Esophagus squamous epithelium (tissue), 5 donors: ENCODE measurements at regions not wholly inside any gene's neighbourhood (a gene's known extent, or its start where the extent isn't known, plus 50 kb on each side); places are given as distances from the start of the nearest gene placed in this dataset.
"Not testable (repeated sequence)": the region's sequence is repeated elsewhere in the genome, so short reads cannot be mapped to it uniquely, and the experiment has no call there.

Experiments
- DNase-seq: peaks from one replicate; lab custom pipeline; 2025; lab: John Stamatoyannopoulos, UW
- H3K27ac ChIP-seq, 4 donors: fragments of 200-600 bp; sonication (generic); one replicate each; pipeline ENCODE4 v1.5.1; 2016 to 2019; ENCODE audit warnings: mild to moderate bottlenecking in 1 of 4
- H3K27me3 ChIP-seq, 4 donors: fragments of 200-600 bp; sonication (generic); 1 replicate in 3 of 4; 2 replicates in 1 of 4; pipeline versions ENCODE4 v1.5.1 to v1.6.0; 2017 to 2021; ENCODE audit warnings: antibody characterized with exemption in 1 of 4
- H3K36me3 ChIP-seq, 3 donors: fragments of 200-600 bp; sonication (generic); one replicate each; pipeline ENCODE4 v1.5.1; 2016 to 2019
- H3K4me1 ChIP-seq, 3 donors: fragments of 200-600 bp; sonication (generic); one replicate each; pipeline ENCODE4 v1.5.1; 2017 to 2019
- H3K4me3 ChIP-seq, 4 donors: fragments of 200-600 bp; sonication (generic); 1 replicate in 3 of 4; 2 replicates in 1 of 4; pipeline ENCODE4 v1.5.1; 2016 to 2019; ENCODE audit warnings: mild to moderate bottlenecking in 2 of 4, moderate library complexity in 1 of 4
- H3K9me3 ChIP-seq, 3 donors: fragments of 200-600 bp; sonication (generic); one replicate each; pipeline ENCODE4 v1.5.1; 2016 to 2019
- CTCF ChIP-seq, 6 experiments: fragments of 450-650 bp in 4 of 6; fragments of 200-600 bp in 2 of 6; sonication (generic) in 2 of 6; IDR thresholded peaks; one replicate each; pipeline ENCODE4 v1.5.1; 2016 to 2019; ENCODE audit warnings: antibody characterized with exemption in 6 of 6, mild to moderate bottlenecking in 4 of 6, moderate library complexity in 4 of 6
- POLR2A ChIP-seq, 4 donors: fragments of 450-650 bp; IDR thresholded peaks; one replicate each; pipeline ENCODE4 v1.6.1; 2017; ENCODE audit warnings: antibody characterized with exemption in 4 of 4, mild to moderate bottlenecking in 4 of 4, moderate library complexity in 3 of 4
- WGBS, 2 donors: methylation state at CpG; one replicate each; pipeline ENCODE4 v1.1.5; 2018; 5-methylcytosine and 5-hydroxymethylcytosine counted together
- intact Hi-C: fragments of 100-400 bp; cut with DNase I; formaldehyde crosslinking; loops from one replicate; pipeline ENCODE4 v1.15.0; 2022
- donor health status: DM: yes; HTN: yes; CAD: no.

- Histone ChIP-seq H3K27me3 (no peaks in the 10 kb centered on the region), H3K27ac (no peak overlapping the region), H3K36me3 (no peaks in the 10 kb centered on the region), H3K9me3 (no peaks in the 10 kb centered on the region), H3K4me1 (peaks cover 0 to 16% (median 12%) of the 10 kb centered on the region in 3 donors), H3K4me3 (no peak overlapping the region)
- intact Hi-C loops: no loop called here
- TF ChIP-seq CTCF (IDR thresholded peaks at IDR 0.05) (no peak), POLR2A (IDR thresholded peaks at IDR 0.05) (no peak)
- no peak for DNase-seq
- WGBS, 2 donors: 67 to 75% methylated on average over 1 of the region's 1 CpG
Measured at GRCh38 chr6:137711972-137712371, 155.1 kb upstream of the TNFAIP3 start.

GRCh38 chr6:137712587-137712986, 154.5 kb upstream of the TNFAIP3 start:
- Histone ChIP-seq H3K4me1 (peaks cover 0 to 10% (median 9%) of the 10 kb centered on the region in 3 donors), H3K27ac (no peak overlapping the region), H3K27me3 (no peaks in the 10 kb centered on the region), H3K4me3 (no peak overlapping the region), H3K36me3 (no peaks in the 10 kb centered on the region), H3K9me3 (no peaks in the 10 kb centered on the region)
- no peak for DNase-seq
- WGBS, 2 donors: 92 to 98% methylated on average over 5 of the region's 5 CpGs
- intact Hi-C loops: no loop called here
- no peak for TF ChIP-seq POLR2A (IDR thresholded peaks at IDR 0.05)
- no peak for TF ChIP-seq CTCF (IDR thresholded peaks at IDR 0.05)

DNA sequence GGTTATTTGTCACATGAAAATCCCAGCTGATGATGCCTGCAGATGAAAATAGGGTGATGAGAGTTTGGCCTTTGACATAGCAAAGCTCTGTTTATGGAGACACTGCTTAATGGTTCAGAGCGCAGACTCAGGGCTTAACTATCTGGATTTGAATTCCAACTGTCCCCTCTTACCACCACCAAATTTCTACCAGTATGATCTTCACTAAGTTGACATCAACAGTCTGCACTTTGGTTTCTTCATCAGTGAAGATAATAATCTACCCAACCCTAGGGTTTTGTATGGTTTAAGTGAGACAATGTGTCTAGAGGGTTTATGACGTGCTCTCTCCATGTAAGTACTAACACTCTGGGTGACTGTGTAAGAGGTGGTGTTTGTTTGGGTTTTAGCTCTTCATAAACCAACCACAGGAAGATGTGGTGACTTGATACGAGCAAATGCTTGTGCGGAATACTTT, 151.4 kb upstream of the TNFAIP3 start:
- no peaks in the 10 kb centered on the region for H3K36me3 ChIP-seq
- no peak for DNase-seq
- peaks cover 0 to 2% (median 0%) of the 10 kb centered on the region in 3 donors for H3K4me1 ChIP-seq
- peak overlapping the region in 1 of 4 donors; percentile 10 for H3K27ac ChIP-seq
- intact Hi-C loops: no loop called here
- TF ChIP-seq POLR2A (IDR thresholded peaks at IDR 0.05) (peak in 1 of 4 donors; percentile 23), CTCF (IDR thresholded peaks at IDR 0.05) (no peak)
- H3K9me3 ChIP-seq: no peaks in the 10 kb centered on the region
- H3K27me3 ChIP-seq: no peaks in the 10 kb centered on the region
- no peak overlapping the region for H3K4me3 ChIP-seq
- WGBS, 2 donors: 52 to 54% methylated on average over 4 of the region's 4 CpGs

DNA sequence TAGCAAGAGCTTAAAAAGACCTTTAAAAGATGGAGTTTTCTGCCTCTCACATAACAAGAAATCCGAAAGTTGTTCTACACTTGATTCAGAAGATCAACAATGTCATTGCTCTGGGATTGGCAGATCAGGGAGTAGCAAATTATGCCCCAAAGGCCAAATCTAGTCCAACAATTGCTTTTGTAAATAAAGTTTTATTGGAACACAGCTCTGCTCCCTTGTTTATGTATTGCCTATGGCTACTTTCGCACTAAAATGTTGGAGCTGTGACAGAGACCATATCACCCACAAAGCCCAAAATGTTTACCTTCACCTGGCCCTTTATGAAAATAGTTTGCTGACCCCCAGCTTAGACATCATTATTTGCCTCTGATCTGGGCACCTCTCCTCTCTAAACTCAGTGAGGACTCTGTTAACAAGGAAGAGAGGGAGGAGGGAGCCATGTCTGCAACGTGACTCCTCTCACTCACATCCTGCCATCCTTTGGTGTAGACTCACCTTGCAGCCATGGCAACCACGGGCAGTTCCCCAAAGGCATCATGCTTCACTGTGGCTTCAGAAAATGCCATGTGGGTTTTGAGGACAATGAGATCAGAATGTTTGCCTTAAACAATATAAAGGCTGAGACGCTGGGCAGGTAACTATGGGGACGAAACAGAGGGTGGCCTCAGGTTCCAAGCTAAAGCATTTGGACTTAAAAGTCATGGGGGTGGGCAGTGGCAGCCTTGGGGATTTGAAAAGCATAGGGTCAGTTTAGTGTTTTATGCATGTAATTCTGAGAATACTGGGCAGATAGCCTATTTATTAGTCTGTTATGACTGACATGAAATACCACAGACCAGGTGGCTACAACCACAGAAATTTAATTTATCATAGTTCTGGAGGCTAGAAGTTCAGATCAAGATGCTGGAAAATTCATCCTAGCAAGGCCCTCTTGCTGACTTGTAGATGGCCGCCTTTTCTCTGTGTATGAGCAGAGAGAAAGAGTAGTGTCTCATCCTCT, 149.7 kb upstream of the TNFAIP3 start:
- Histone ChIP-seq H3K4me1 (peaks cover 0 to 2% (median 0%) of the 10 kb centered on the region in 3 donors), H3K9me3 (no peaks in the 10 kb centered on the region), H3K36me3 (no peaks in the 10 kb centered on the region), H3K4me3 (no peak overlapping the region), H3K27me3 (no peaks in the 10 kb centered on the region), H3K27ac (no peak overlapping the region)
- intact Hi-C loops: no loop called here
- no peak for TF ChIP-seq CTCF (IDR thresholded peaks at IDR 0.05)
- no peak for TF ChIP-seq POLR2A (IDR thresholded peaks at IDR 0.05)
- 72 to 74% methylated on average over 7 of the region's 7 CpGs for WGBS, 2 donors
- no peak for DNase-seq

GRCh38 chr6:137718903-137719302, 148.2 kb upstream of the TNFAIP3 start:
- WGBS, 2 donors: 90 to 92% methylated on average over 5 of the region's 5 CpGs
- H3K27me3 ChIP-seq, H3K36me3 ChIP-seq, DNase-seq, H3K9me3 ChIP-seq, intact Hi-C loops, H3K4me1 ChIP-seq, H3K4me3 ChIP-seq, H3K27ac ChIP-seq: not testable (repeated sequence)
